ENCODE measurements at regions not wholly inside any gene's neighbourhood (a gene's known extent, or its start where the extent isn't known, plus 50 kb on each side); places are given as distances from the start of the nearest gene placed in this dataset.

DNA sequence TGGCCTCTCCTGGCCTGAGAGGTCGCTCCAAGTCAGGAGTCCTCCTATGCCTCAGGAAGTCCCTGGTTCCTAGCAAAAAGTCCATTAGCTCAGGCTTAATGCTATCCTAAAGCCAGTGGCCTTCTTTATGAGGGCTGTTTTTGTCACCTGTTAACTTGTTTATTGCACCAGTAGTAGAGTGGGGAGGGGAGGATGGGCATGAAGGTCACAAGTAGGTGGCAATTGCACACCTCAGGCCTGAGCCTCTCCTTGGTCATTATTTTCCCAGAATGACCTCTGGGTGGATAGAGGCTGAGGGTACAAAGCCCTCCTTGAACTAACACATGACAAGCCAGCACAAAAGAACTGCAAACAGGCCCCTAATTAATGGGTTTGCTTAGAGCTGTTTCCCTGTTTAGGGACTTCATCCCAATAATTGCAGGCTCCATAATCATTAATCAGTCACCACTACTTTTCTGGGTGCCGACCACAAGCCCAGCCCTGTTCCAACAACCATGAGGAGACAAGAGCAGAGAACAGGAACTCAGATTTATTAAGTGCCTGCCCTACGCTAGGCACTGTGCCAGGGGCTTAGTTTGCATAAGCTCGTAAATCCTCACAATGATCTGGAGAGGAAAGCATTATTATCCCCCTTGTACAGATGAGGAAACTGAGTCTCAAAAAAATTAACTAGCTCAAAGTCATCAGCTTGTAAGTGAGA is 123.0 kb upstream of the PKDCC start:
- DNase-seq: no peak

GRCh38 chr2:41925712-41926111 is 122.1 kb upstream of the PKDCC start:
- DNase-seq: no peak

DNA sequence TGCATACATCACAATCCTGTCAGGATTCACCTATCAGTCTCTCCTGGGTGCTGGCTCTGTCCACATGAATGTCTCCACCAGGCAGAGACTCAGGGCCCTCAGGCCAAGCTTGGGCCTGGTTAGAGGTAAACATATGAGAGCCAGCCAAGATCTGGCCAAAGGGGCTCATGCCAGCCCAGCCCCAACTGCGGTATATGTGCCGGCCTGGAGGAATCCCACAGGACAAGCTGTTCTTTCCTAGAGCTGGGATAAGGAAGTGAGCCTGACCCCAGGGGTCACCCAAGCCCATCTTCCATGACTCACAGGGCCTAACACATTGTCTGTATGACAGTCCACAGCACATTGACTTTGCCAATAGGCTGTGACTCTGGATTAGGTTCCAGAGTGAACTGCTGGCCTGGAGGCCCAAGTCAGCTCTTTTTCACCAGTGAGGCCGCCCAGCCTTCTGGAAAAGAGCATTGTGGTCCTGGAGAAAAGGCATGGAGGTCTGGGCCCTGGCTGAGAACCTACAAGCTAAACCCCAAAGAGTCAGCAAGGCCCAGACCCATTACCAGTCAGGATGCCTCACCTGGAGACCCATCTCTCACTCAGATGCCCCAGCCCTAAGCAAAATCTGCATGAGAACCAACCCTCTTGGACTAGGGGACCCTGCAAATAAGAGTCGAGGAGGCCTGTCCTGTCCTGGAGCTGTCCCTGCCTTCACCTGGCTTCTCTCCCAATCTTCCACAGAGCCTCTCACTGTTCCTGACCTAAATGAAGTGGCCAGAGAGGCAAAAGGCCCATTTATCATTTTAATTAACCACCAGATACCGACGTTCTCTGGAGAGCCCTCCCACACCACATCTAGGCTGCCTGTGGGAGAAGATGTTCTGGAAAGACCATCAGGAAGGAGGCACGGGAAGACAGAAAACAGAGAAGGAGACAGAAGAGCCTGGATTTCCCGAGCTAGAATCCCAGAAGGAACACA is 120.9 kb upstream of the PKDCC start:
- no peak for DNase-seq

GRCh38 chr2:41927581-41928264 is 120.1 kb upstream of the PKDCC start:
- DNase-seq: no peak

GRCh38 chr2:41928526-41928925 is 119.3 kb upstream of the PKDCC start:
- no peak for DNase-seq

GRCh38 chr2:41930807-41931566 is 116.8 kb upstream of the PKDCC start:
- no peak for DNase-seq

GRCh38 chr2:41932241-41933045 is 115.4 kb upstream of the PKDCC start:
- no peak for DNase-seq

- no peak for DNase-seq
These were observed 114.8 kb upstream of the PKDCC start for GRCh38 chr2:41933046-41933420.

GRCh38 chr2:41933585-41934320 is 114.1 kb upstream of the PKDCC start:
- DNase-seq: no peak

DNA sequence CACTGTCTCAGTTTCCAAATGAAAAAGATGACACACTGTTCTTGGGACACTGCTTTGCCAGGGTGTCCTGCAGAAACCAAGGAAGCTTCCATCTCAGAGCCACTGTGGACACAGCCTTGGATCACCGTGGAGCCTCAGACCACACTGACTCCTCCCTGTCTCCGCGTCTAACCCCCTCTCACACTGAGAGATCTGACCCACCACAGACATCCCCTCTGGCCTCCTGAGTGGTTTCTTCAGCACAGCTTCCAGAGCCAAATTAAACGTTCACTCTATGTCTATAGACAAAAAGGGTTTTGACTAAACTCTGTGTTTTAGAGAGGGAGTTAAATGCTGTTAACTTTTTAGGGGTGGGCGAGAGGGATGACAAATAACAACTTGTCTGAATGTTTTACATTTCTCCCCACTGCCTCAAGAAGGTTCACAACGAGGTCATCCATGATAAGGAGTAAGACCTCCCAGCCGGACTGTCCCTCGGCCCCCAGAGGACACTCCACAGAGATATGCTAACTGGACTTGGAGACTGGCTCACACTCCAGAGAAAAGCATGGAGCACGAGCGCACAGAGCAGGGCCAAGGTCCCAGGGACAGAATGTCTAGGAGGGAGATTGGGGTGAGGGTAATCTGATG is 113.4 kb upstream of the PKDCC start:
- no peak for DNase-seq

- no peak for DNase-seq
These were observed 112.8 kb upstream of the PKDCC start for GRCh38 chr2:41935002-41935401.

- no peak for DNase-seq
These were observed 112.0 kb upstream of the PKDCC start for GRCh38 chr2:41935825-41936224.

DNA sequence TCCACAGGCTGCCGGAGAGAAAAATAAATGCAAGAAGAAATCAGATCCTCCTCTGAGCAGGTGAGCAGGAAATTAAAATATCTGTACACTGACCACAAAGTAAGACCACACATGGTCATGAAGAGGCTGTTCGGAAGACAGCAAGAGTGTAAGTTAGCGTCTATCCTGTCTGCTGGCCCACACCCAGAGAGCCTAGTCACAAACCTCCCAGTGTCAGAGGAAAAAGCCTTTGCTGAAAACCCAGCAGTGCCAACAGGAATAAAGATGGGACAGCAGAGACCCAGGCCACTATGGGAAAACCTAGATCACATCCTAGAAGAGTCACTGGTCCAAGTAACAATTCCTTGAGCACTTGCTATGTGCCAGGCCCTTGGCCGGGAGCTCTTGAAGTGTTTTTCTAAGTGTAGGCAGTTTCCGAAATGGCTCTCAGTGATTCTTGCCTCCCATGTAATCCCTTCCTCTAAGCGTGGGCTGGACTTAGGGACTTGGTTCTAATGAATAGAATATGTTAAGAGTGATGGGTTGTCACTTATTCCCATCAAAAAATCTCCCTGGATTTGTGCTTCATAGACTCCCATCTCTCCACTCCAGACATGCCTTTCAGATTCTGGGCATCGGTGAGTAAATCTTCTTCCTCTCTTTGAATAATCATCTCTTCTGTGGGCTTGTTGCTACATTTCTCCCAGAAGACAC is 110.9 kb upstream of the PKDCC start:
- no peak for DNase-seq

DNA sequence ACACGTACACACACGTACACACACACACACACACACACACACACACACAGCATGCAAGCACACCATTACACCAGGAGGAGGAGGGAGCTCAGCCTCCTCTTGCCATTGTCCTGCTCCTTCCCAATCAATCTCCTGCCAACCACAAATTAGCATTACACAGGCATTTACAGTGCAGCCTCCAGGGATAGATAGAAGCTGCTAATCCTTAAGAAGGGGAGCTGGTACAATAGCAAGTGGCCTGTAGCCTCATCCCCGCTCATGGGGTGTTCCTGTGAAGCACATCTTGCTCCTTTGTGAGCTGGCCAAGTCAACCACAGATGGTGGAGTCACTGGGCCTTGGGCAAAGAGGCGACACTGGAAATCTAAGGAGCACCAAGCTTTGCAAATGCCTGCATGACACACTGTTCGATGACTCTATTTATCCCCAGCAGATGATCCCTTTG is 110.3 kb upstream of the PKDCC start:
- DNase-seq: no peak

DNA sequence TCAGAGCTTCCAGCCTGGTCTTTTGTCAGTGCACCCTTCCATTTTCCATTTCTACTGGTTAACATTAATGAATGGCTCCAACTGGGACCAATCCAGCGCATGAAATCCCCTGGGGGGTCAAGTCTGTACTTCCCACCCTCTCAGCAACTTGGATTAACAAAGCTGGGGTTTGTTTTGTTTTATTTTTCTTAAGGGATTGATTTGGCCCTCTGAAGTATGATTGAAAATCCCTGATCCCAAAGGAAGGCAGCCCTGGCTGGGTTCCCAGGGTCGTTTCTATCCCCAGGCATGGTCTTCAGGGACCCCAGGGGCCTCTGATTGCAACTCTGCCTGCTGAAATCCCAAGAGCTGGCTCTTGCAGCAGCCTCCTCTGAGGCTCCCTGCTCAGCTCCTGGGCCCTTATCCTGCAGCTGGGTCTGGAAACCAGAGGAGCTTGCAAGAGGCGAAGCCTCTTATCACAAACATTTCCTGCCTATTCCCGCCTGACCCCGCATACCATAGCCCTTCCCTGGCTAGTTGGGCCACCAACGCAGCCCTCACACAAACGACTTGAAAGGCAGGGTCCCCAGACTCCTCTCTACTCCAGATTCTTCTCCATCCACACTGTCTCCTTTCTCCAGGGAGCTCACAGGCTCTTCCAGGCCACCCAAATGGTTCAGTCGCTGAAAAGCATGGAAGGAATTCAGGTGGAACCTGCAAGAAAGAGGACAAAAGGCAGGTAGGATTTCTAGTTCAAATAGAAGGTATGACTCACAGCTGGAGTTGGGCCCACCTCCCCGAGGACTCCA is 109.7 kb upstream of the PKDCC start:
- no peak for DNase-seq

GRCh38 chr2:41940060-41940744 is 107.6 kb upstream of the PKDCC start:
- no peak for DNase-seq

- no peak for DNase-seq
These were observed 107.1 kb upstream of the PKDCC start for GRCh38 chr2:41940745-41941063.

DNA sequence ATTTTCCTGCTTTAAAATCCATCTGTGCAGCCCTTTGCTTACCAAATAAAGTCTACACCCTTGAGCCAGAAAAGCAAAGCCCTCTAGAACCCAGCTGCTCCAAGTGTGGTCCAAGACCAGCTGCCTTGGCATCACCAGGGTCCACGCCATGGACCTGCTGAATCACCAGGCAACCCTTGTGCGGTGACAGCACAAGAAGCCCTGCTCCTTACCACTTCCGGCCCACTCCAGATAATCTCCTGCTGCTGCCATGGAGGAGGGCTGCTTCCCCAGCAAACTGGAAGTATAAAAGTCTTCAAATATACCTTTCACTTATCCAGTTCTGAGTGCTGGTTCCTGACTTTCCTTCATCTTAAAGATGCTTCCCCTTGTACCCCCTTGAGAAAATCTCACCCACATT is 106.0 kb upstream of the PKDCC start:
- no peak for DNase-seq

GRCh38 chr2:41942278-41942677 is 105.5 kb upstream of the PKDCC start:
- no peak for DNase-seq
